Calu3 (cell line): ENCODE measurements at regions not wholly inside any gene's neighbourhood (a gene's known extent, or its start where the extent isn't known, plus 50 kb on each side); places are given as distances from the start of the nearest gene placed in this dataset.

Source experiments
- BruUV-seq: library from RNA; stranded (reverse); fragments of 400-500 nt; replicated peaks from 2 replicates; lab custom pipeline; 2021; lab: Mats Ljungman, UMichigan
- CTCF ChIA-PET: fragments of 300-600 bp; sonication (Branson Sonifier 250); formaldehyde crosslinking; loops from one replicate; lab custom pipeline; 2022; ENCODE audit warnings: antibody characterized with exemption; lab: Charles Lee
- DNase-seq: peaks from one replicate; pipeline ENCODE4 v3.0.0; 2022
- H3K27ac Mint-ChIP-seq: one replicate; pipeline ENCODE4 v1.8.0; 2022; ENCODE audit warnings: mixed read lengths; ENCODE audit not compliant: unreplicated experiment
- H3K27me3 Mint-ChIP-seq: one replicate; pipeline ENCODE4 v1.8.0; 2022; ENCODE audit warnings: mixed read lengths; ENCODE audit not compliant: unreplicated experiment
- H3K36me3 Mint-ChIP-seq: one replicate; pipeline ENCODE4 v1.8.0; 2022; ENCODE audit warnings: mild to moderate bottlenecking, moderate library complexity, mixed read lengths; ENCODE audit not compliant: insufficient read depth, unreplicated experiment
- H3K4me1 Mint-ChIP-seq: one replicate; pipeline ENCODE4 v1.8.0; 2022; ENCODE audit warnings: mild to moderate bottlenecking, low read depth, mixed read lengths; ENCODE audit not compliant: unreplicated experiment
- H3K4me3 Mint-ChIP-seq: one replicate; pipeline ENCODE4 v1.8.0; 2022; ENCODE audit warnings: mild to moderate bottlenecking, low read depth, moderate library complexity, mixed read lengths; ENCODE audit not compliant: unreplicated experiment
- H3K9me3 Mint-ChIP-seq: one replicate; pipeline ENCODE4 v1.8.0; 2022; ENCODE audit warnings: low read depth, mixed read lengths; ENCODE audit not compliant: unreplicated experiment
- CTCF ChIP-seq: fragments of 200-600 bp; IDR thresholded peaks from one replicate; pipeline ENCODE4 v1.8.0; 2022; ENCODE audit warnings: antibody characterized with exemption; ENCODE audit not compliant: unreplicated experiment
- intact Hi-C: fragments of 100-400 bp; cut with micrococcal nuclease; formaldehyde crosslinking; loops from one replicate; pipeline ENCODE4 v1.10.0; 2022; ENCODE audit not compliant: unreplicated experiment

- BruUV-seq = no TSS peak
- Mint-ChIP-seq H3K36me3 (no peaks in the 10 kb centered on the region), H3K4me3 (no peak overlapping the region), H3K27me3 (peaks cover 75% of the 10 kb centered on the region), H3K4me1 (no peaks in the 10 kb centered on the region), H3K9me3 (no peaks in the 10 kb centered on the region), H3K27ac (no peak overlapping the region)
- TF ChIP-seq CTCF = no peak
- intact Hi-C loops = no loop called here
- CTCF ChIA-PET = no interaction called here
- no peak for DNase-seq
These were observed 64.0 kb downstream of the CCNG2 start for GRCh38 chr4:77220828-77221613.

GRCh38 chr4:77225022-77225421, 68.0 kb downstream of the CCNG2 start:
- no peaks in the 10 kb centered on the region for H3K36me3 Mint-ChIP-seq
- no peak for DNase-seq
- H3K27me3 Mint-ChIP-seq = peaks cover 45% of the 10 kb centered on the region
- no peak for TF ChIP-seq CTCF
- CTCF ChIA-PET = no interaction called here
- no peaks in the 10 kb centered on the region for H3K9me3 Mint-ChIP-seq
- H3K4me1 Mint-ChIP-seq = no peaks in the 10 kb centered on the region
- H3K27ac Mint-ChIP-seq = no peak overlapping the region
- intact Hi-C loops = no loop called here
- H3K4me3 Mint-ChIP-seq = no peak overlapping the region
- BruUV-seq = no TSS peak

GRCh38 chr4:77226939-77227705, 70.1 kb downstream of the CCNG2 start:
- Mint-ChIP-seq H3K36me3 (no peaks in the 10 kb centered on the region), H3K4me1 (no peaks in the 10 kb centered on the region), H3K4me3 (no peak overlapping the region), H3K27ac (no peak overlapping the region), H3K9me3 (no peaks in the 10 kb centered on the region), H3K27me3 (peaks cover 27% of the 10 kb centered on the region)
- intact Hi-C loops = no loop called here
- no TSS peak for BruUV-seq
- DNase-seq = no peak
- TF ChIP-seq CTCF = no peak
- CTCF ChIA-PET = no interaction called here

GRCh38 chr4:77229433-77229832, 72.4 kb downstream of the CCNG2 start:
- H3K4me1 Mint-ChIP-seq = no peaks in the 10 kb centered on the region
- no peak overlapping the region for H3K27ac Mint-ChIP-seq
- H3K4me3 Mint-ChIP-seq = no peak overlapping the region
- H3K9me3 Mint-ChIP-seq = no peaks in the 10 kb centered on the region
- CTCF ChIA-PET = no interaction called here
- intact Hi-C loops = no loop called here
- no peak for DNase-seq
- TF ChIP-seq CTCF = no peak
- H3K27me3 Mint-ChIP-seq = peaks cover 11% of the 10 kb centered on the region
- no TSS peak for BruUV-seq
- no peaks in the 10 kb centered on the region for H3K36me3 Mint-ChIP-seq
